Epithelial cell of esophagus (primary cell): ENCODE measurements at regions not wholly inside any gene's neighbourhood (a gene's known extent, or its start where the extent isn't known, plus 50 kb on each side); places are given as distances from the start of the nearest gene placed in this dataset.
"Not testable (repeated sequence)": the region's sequence is repeated elsewhere in the genome, so short reads cannot be mapped to it uniquely, and the experiment has no call there.

Experiments
- DNase-seq: peaks from one replicate; pipeline ENCODE4 v3.0.0; 2010; ENCODE audit warnings: low read depth
- H3K4me3 ChIP-seq: 2 replicates; pipeline ENCODE4 v1.5.1; 2011; ENCODE audit warnings: mild to moderate bottlenecking, low read length, control low read depth
- CTCF ChIP-seq: IDR thresholded peaks from 2 replicates; pipeline ENCODE4 v1.5.1; 2011; ENCODE audit warnings: low read depth, mild to moderate bottlenecking, low read length, control low read depth, inconsistent platforms; ENCODE audit not compliant: insufficient read depth; ENCODE audit errors: missing control alignments

- no peak for TF ChIP-seq CTCF
- H3K4me3 ChIP-seq, result no peak overlapping the region
- DNase-seq, result peak; percentile 93
These were observed 60.6 kb upstream of the ETV3 start for GRCh38 chr1:157198619-157199420.

GRCh38 chr1:157197906-157198435 lies 59.8 kb upstream of the ETV3 start:
- no peak overlapping the region for H3K4me3 ChIP-seq
- no peak for TF ChIP-seq CTCF
- DNase-seq, result no peak

GRCh38 chr1:157196670-157197456 lies 58.7 kb upstream of the ETV3 start:
- H3K4me3 ChIP-seq, DNase-seq: not testable (repeated sequence)
- TF ChIP-seq CTCF, result peak; percentile 26

- TF ChIP-seq CTCF, result no peak
- no peak for DNase-seq
- no peak overlapping the region for H3K4me3 ChIP-seq
These were observed 58.0 kb upstream of the ETV3 start for GRCh38 chr1:157196245-157196543.

- TF ChIP-seq CTCF, result no peak
- H3K4me3 ChIP-seq, result no peak overlapping the region
- no peak for DNase-seq
These were observed 57.5 kb upstream of the ETV3 start for GRCh38 chr1:157195521-157196244.

GRCh38 chr1:157194731-157195520 lies 56.7 kb upstream of the ETV3 start:
- no peak for DNase-seq
- TF ChIP-seq CTCF, result no peak
- H3K4me3 ChIP-seq, result no peak overlapping the region
